HG02981 (cell line): ENCODE measurements at regions not wholly inside any gene's neighbourhood (a gene's known extent, or its start where the extent isn't known, plus 50 kb on each side); places are given as distances from the start of the nearest gene placed in this dataset.
"Not testable (repeated sequence)": the region's sequence is repeated elsewhere in the genome, so short reads cannot be mapped to it uniquely, and the experiment has no call there.

Source experiments
- ATAC-seq: cut with Tn5 transposase; IDR thresholded peaks from one replicate; pipeline ENCODE4 v1.9.1; 2021; ENCODE audit warnings: mild to moderate bottlenecking, moderate library complexity; ENCODE audit not compliant: unreplicated experiment

- not testable (repeated sequence) for ATAC-seq
Observed at GRCh38 chr10:90011281-90011680, 309.9 kb downstream of the KIF20B start.

GRCh38 chr10:90018819-90019218 lies 317.4 kb downstream of the KIF20B start:
- no peak for ATAC-seq

GRCh38 chr10:90020506-90020905 lies 319.1 kb downstream of the KIF20B start:
- no peak for ATAC-seq

- ATAC-seq = no peak
Observed at GRCh38 chr10:90023950-90024349, 322.6 kb downstream of the KIF20B start.

- ATAC-seq = no peak
Observed at GRCh38 chr10:90028312-90028711, 326.9 kb downstream of the KIF20B start.

GRCh38 chr10:90031776-90032175 lies 330.4 kb downstream of the KIF20B start:
- ATAC-seq = no peak

GRCh38 chr10:90032519-90032918 lies 331.1 kb downstream of the KIF20B start:
- ATAC-seq = no peak

- not testable (repeated sequence) for ATAC-seq
Observed at GRCh38 chr10:90034862-90035261, 333.5 kb downstream of the KIF20B start.

- ATAC-seq = no peak
Observed at GRCh38 chr10:90041585-90041984, 340.2 kb downstream of the KIF20B start.

- no peak for ATAC-seq
Observed at GRCh38 chr10:90042075-90042474, 340.7 kb downstream of the KIF20B start.

- ATAC-seq = peak; percentile 84
Observed at GRCh38 chr10:90047243-90047729, 345.9 kb downstream of the KIF20B start.

GRCh38 chr10:90051053-90051452 lies 349.7 kb downstream of the KIF20B start:
- no peak for ATAC-seq

- no peak for ATAC-seq
Observed at GRCh38 chr10:90051474-90051873, 350.1 kb downstream of the KIF20B start.

GRCh38 chr10:90062786-90063185 lies 361.4 kb downstream of the KIF20B start:
- no peak for ATAC-seq

GRCh38 chr10:90064295-90064694 lies 362.9 kb downstream of the KIF20B start:
- no peak for ATAC-seq

- no peak for ATAC-seq
Observed at GRCh38 chr10:90066435-90066834, 365.0 kb downstream of the KIF20B start.

GRCh38 chr10:90075995-90076394 lies 374.6 kb downstream of the KIF20B start:
- ATAC-seq = no peak

- no peak for ATAC-seq
Observed at GRCh38 chr10:90079819-90080218, 378.4 kb downstream of the KIF20B start.

- not testable (repeated sequence) for ATAC-seq
Observed at GRCh38 chr10:90086606-90087190, 385.3 kb downstream of the KIF20B start.

GRCh38 chr10:90087197-90088023 lies 386.0 kb downstream of the KIF20B start:
- ATAC-seq = peak; percentile 99

GRCh38 chr10:90088024-90088317 lies 386.6 kb downstream of the KIF20B start:
- ATAC-seq = no peak

GRCh38 chr10:90089719-90090118 lies 388.3 kb downstream of the KIF20B start:
- no peak for ATAC-seq
